WTC11 (cell line): ENCODE measurements at regions not wholly inside any gene's neighbourhood (a gene's known extent, or its start where the extent isn't known, plus 50 kb on each side); places are given as distances from the start of the nearest gene placed in this dataset.

Experiments
- ATAC-seq: fragments of 200-7000 bp; cut with Tn5 transposase; 2 replicates; pipeline ENCODE4 v1.10.0; 2021; ENCODE audit warnings: mild to moderate bottlenecking, moderate library complexity
- CTCF ChIA-PET: fragments of 300-600 bp; sonication (Branson Sonifier 250); formaldehyde crosslinking; loops from one replicate; lab custom pipeline; 2021; ENCODE audit warnings: antibody characterized with exemption; lab: Charles Lee
- POLR2A ChIA-PET: fragments of 350-600 bp; sonication (Branson Sonifier 250); formaldehyde crosslinking; loops from one replicate; lab custom pipeline; 2021; ENCODE audit warnings: antibody characterized with exemption; lab: Charles Lee
- DNase-seq: peaks from one replicate; pipeline ENCODE4 v3.0.0; 2021; ENCODE audit warnings: low spot score
- H3K27ac Mint-ChIP-seq: 2 replicates; pipeline ENCODE4 v1.8.0; 2021; ENCODE audit warnings: mixed read lengths
- H3K27me3 Mint-ChIP-seq: 2 replicates; pipeline ENCODE4 v1.8.0; 2021; ENCODE audit warnings: low read depth, mild to moderate bottlenecking, moderate library complexity, mixed read lengths
- H3K36me3 Mint-ChIP-seq: 2 replicates; pipeline ENCODE4 v1.8.0; 2021; ENCODE audit warnings: mixed read lengths
- H3K4me1 Mint-ChIP-seq: 2 replicates; pipeline ENCODE4 v1.8.0; 2022; ENCODE audit warnings: mixed read lengths
- H3K4me3 Mint-ChIP-seq: 2 replicates; pipeline ENCODE4 v1.8.0; 2021; ENCODE audit warnings: mild to moderate bottlenecking, moderate library complexity, mixed read lengths
- H3K9me3 Mint-ChIP-seq: 2 replicates; pipeline ENCODE4 v1.8.0; 2021; ENCODE audit warnings: mixed read lengths
- ARID4B ChIP-seq: sonication (generic); formaldehyde crosslinking; IDR thresholded peaks from 2 replicates; pipeline ENCODE4 v1.8.0; 2023; ENCODE audit warnings: missing genetic modification reagents, mild to moderate bottlenecking, borderline replicate concordance
- CDX4 ChIP-seq: fragments of 250-450 bp; sonication (Bioruptor Pico); IDR thresholded peaks from 2 replicates; pipeline ENCODE4 v1.9.0; 2021; ENCODE audit warnings: moderate library complexity, mild to moderate bottlenecking, inconsistent platforms, borderline replicate concordance
- ERG ChIP-seq: fragments of 250-450 bp; sonication (Bioruptor Pico); IDR thresholded peaks from 2 replicates; pipeline ENCODE4 v1.8.0; 2021; ENCODE audit warnings: mild to moderate bottlenecking
- FOXK1 ChIP-seq: sonication (generic); formaldehyde crosslinking; IDR thresholded peaks from 2 replicates; pipeline ENCODE4 v1.8.0; 2022; ENCODE audit warnings: mild to moderate bottlenecking, moderate library complexity, missing genetic modification reagents
- FOXP4 ChIP-seq: sonication (generic); formaldehyde crosslinking; IDR thresholded peaks from 2 replicates; pipeline ENCODE4 v1.8.0; 2022; ENCODE audit warnings: mild to moderate bottlenecking, missing genetic modification reagents
- HMGA2 ChIP-seq: fragments of 250-450 bp; sonication (Bioruptor Pico); IDR thresholded peaks from 2 replicates; pipeline ENCODE4 v1.4.0; 2021; ENCODE audit warnings: mild to moderate bottlenecking, moderate library complexity
- IRF2 ChIP-seq: sonication (generic); formaldehyde crosslinking; IDR thresholded peaks from 2 replicates; pipeline ENCODE4 v1.8.0; 2022; ENCODE audit warnings: low read depth, missing genetic modification reagents, borderline replicate concordance
- PRRX2 ChIP-seq: fragments of 250-450 bp; sonication (Bioruptor Pico); IDR thresholded peaks from 2 replicates; pipeline ENCODE4 v1.8.0; 2021; ENCODE audit warnings: mild to moderate bottlenecking
- RORB ChIP-seq: fragments of 250-450 bp; sonication (Bioruptor Pico); IDR thresholded peaks from 2 replicates; pipeline ENCODE4 v1.9.0; 2021; ENCODE audit warnings: mild to moderate bottlenecking
- SOX15 ChIP-seq: fragments of 250-450 bp; sonication (Bioruptor Pico); IDR thresholded peaks from 2 replicates; pipeline ENCODE4 v1.9.0; 2021; ENCODE audit warnings: mild to moderate bottlenecking
- TCF7 ChIP-seq: sonication (generic); formaldehyde crosslinking; IDR thresholded peaks from 2 replicates; pipeline ENCODE4 v1.8.0; 2022; ENCODE audit warnings: mild to moderate bottlenecking, low read depth, missing genetic modification reagents, moderate library complexity
- ZNF281 ChIP-seq: sonication (generic); formaldehyde crosslinking; IDR thresholded peaks from 2 replicates; pipeline ENCODE4 v1.8.0; 2023; ENCODE audit warnings: mild to moderate bottlenecking, missing genetic modification reagents
- ZNF512 ChIP-seq: sonication (generic); formaldehyde crosslinking; IDR thresholded peaks from 2 replicates; pipeline ENCODE4 v1.8.1; 2022; ENCODE audit warnings: missing genetic modification reagents, borderline replicate concordance
- ZNF532 ChIP-seq: fragments of 250-450 bp; sonication (Bioruptor Pico); IDR thresholded peaks from 2 replicates; pipeline ENCODE4 v1.9.0; 2021; ENCODE audit warnings: mild to moderate bottlenecking, borderline replicate concordance

- no peak overlapping the region for H3K27ac Mint-ChIP-seq
- ChIA-PET POLR2A (no interaction called here), CTCF (no interaction called here)
- no peaks in the 10 kb centered on the region for H3K36me3 Mint-ChIP-seq
- TF ChIP-seq CDX4 (CRISPR knock-in tag) (no peak), TCF7 (no peak), ERG (CRISPR knock-in tag) (no peak), ZNF532 (CRISPR knock-in tag) (no peak), PRRX2 (CRISPR knock-in tag) (no peak), ARID4B (CRISPR knock-in tag) (no peak), ZNF512 (CRISPR knock-in tag) (no peak)
- H3K4me3 Mint-ChIP-seq = no peak overlapping the region
- no peaks in the 10 kb centered on the region for H3K9me3 Mint-ChIP-seq
- DNase-seq = no peak
- peaks cover 3% of the 10 kb centered on the region; the same call in 1 of the 2 replicates for H3K4me1 Mint-ChIP-seq
- peak; percentile 34; the same call in 1 of the 2 replicates for ATAC-seq
- H3K27me3 Mint-ChIP-seq = no peaks in the 10 kb centered on the region
Measured at GRCh38 chr2:18232731-18233438, 327.6 kb downstream of the RDH14 start.

GRCh38 chr2:18230668-18231067 lies 329.8 kb downstream of the RDH14 start:
- H3K27me3 Mint-ChIP-seq = no peaks in the 10 kb centered on the region
- no peaks in the 10 kb centered on the region for H3K36me3 Mint-ChIP-seq
- ATAC-seq (no peak), DNase-seq (no peak)
- H3K4me3 Mint-ChIP-seq = no peak overlapping the region
- no peak overlapping the region for H3K27ac Mint-ChIP-seq
- POLR2A ChIA-PET = no interaction called here
- peaks cover 11% of the 10 kb centered on the region for H3K9me3 Mint-ChIP-seq
- no peak for TF ChIP-seq SOX15 (CRISPR knock-in tag)
- no peak for TF ChIP-seq FOXP4 (CRISPR knock-in tag)
- TF ChIP-seq TCF7 = no peak
- TF ChIP-seq FOXK1 = no peak
- TF ChIP-seq HMGA2 (CRISPR knock-in tag) = no peak
- TF ChIP-seq ZNF281 (CRISPR knock-in tag) = no peak
- TF ChIP-seq CDX4 (CRISPR knock-in tag) = no peak
- no peak for TF ChIP-seq RORB
- no peak for TF ChIP-seq IRF2 (CRISPR knock-in tag)
- peaks cover 3% of the 10 kb centered on the region; the same call in 1 of the 2 replicates for H3K4me1 Mint-ChIP-seq
- CTCF ChIA-PET = no interaction called here
